IPS-15b (cell line): ENCODE measurements at regions not wholly inside any gene's neighbourhood (a gene's known extent, or its start where the extent isn't known, plus 50 kb on each side); places are given as distances from the start of the nearest gene placed in this dataset.

Source experiments
- H3K27me3 ChIP-seq: one replicate; pipeline ENCODE4 v1.6.1; 2013; ENCODE audit warnings: low read length; ENCODE audit not compliant: control insufficient read depth, insufficient read depth
- H3K36me3 ChIP-seq: one replicate; pipeline ENCODE4 v1.6.1; 2013; ENCODE audit warnings: low read length; ENCODE audit not compliant: control insufficient read depth, insufficient read depth
- H3K4me1 ChIP-seq: one replicate; pipeline ENCODE4 v1.6.1; 2013; ENCODE audit warnings: mild to moderate bottlenecking, low read length; ENCODE audit not compliant: control insufficient read depth, insufficient read depth
- H3K4me3 ChIP-seq: one replicate; pipeline ENCODE4 v1.5.1; 2013; ENCODE audit warnings: low read depth, low read length
- H3K9ac ChIP-seq: one replicate; pipeline ENCODE4 v1.6.1; 2013; ENCODE audit warnings: low read depth, mild to moderate bottlenecking, low read length
- H3K9me3 ChIP-seq: one replicate; pipeline ENCODE4 v1.6.1; 2013; ENCODE audit warnings: mild to moderate bottlenecking, low read length; ENCODE audit not compliant: control insufficient read depth, insufficient read depth

DNA sequence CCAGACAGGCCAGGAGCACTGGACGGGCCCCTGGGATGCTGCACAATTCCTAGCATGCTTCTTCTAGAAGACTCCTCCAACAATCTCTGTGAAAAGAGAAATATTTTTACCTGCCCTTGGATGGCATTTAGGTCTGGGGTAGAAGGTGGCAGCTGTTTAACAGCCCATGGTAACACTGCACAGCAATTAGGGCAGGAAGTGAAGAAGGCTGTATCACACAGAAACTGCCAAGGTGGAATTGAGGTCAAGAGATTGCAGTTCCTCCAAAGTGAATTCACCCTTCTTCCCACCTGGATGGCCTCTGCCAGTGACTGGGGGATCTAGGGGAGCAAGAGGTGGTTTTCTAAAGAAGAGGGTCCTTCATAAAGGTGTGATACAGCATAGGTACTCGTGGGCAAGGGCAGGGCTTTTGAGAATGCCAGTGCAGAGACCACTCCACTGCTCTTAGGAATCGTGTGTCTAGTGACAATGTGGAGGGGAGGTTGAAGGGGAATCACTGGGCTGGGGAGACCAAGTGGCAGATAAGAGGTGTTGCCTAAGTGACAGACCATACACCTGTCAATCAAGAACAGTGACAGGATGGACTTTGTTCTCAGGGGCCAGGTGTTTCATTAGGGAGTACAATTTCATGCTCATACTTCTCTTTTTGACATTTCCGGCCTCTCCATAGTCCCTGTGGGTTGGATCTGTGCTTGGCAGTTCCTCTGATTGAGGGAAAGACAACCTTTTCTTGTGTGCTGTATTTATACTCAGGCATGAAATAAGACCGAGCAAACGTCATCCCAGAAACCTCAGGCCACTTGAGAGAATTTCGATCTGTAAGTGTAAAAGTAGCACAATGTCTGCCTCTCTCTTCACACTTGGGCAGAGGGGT, 83.5 kb upstream of the BCL6 start:
- no peaks in the 10 kb centered on the region for H3K27me3 ChIP-seq
- no peaks in the 10 kb centered on the region for H3K4me1 ChIP-seq
- H3K4me3 ChIP-seq, result no peak overlapping the region
- H3K9ac ChIP-seq, result no peak overlapping the region
- no peaks in the 10 kb centered on the region for H3K36me3 ChIP-seq
- no peaks in the 10 kb centered on the region for H3K9me3 ChIP-seq

DNA sequence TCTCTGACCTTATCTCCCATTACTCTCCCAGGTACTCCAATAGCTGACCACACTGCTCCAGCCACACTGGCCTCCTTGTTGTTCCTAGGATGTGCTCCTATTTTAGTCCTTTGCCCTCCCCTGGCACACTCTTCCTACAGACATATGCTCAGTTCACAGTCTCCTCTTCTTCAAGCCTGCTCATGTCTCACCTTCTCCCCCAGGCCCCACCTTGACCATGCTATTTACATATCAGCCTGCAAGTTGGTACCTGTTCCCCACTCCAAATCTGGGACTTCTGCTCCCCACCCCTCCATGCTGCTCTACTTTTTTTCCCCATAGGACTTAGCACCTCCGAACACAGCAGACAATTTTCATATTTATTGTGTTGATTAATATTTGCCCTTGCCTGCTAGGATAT, 84.9 kb upstream of the BCL6 start:
- Histone ChIP-seq H3K4me1 (no peaks in the 10 kb centered on the region), H3K4me3 (no peak overlapping the region), H3K9ac (no peak overlapping the region), H3K36me3 (no peaks in the 10 kb centered on the region), H3K9me3 (no peaks in the 10 kb centered on the region), H3K27me3 (no peaks in the 10 kb centered on the region)

DNA sequence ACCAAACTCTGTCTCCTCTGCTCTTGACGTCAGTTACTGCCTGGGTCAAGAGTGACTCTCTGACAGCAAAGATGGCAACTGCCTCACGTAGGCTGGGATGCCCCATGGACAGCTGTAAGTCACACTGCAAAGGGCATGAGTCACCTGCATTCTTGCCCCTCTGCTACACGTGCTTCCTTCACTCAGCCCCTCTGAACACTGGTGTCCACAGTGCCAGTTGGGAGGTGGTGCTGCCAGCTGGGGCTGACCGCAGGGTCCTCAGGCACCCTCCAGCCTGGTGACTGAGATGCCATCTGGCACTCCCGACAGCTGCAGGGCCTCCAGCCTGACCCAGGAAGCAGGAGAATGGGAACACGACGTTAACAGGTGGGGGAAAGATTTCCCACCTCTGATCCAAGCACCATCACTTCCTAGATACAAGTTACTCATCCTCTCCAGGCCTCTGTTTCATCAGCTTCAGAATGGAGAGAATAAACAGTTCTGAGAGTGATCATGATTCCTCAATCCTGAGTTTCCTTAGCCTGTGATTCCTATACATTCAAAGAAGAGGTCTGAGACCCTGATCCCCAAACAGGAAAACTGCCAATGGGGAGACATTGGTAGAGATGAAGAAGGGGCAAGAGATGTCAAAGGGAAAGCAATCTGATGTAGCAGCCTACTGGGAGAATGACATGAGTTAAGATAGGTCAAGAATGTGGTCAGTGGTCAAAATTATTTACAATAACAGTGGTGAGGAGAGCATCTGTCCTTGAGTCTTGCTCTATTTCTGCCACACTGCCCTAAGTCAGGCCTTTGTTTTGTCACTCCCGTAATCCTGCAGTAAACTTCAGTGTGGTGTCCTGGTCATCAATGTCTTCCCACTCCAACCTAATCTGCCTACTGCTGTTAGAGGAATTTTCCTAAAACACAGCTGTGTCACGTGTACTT, 86.1 kb upstream of the BCL6 start:
- Histone ChIP-seq H3K9me3 (no peaks in the 10 kb centered on the region), H3K4me1 (no peaks in the 10 kb centered on the region), H3K4me3 (no peak overlapping the region), H3K36me3 (no peaks in the 10 kb centered on the region), H3K9ac (no peak overlapping the region), H3K27me3 (no peaks in the 10 kb centered on the region)

DNA sequence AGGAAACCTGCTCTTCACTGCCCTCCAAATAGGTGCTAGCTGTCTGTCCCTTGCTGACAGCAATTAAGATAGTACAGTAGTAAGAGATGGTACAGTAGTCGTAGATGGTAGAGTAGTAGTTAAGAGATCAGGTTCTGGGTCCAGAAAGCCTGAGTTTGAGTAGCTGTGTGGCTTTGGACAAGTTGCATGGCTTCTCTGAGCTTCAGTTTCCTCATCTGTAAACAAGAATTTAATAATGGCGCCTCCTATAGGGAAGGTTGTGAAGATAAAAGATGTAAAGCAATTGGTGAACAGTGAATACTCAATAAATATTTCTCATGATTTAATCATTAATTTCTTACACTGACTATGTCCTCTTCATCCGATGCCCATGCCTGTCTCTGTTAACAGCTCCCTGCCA, 86.9 kb upstream of the BCL6 start:
- H3K9me3 ChIP-seq, result no peaks in the 10 kb centered on the region
- no peaks in the 10 kb centered on the region for H3K36me3 ChIP-seq
- H3K4me1 ChIP-seq, result no peaks in the 10 kb centered on the region
- H3K27me3 ChIP-seq, result no peaks in the 10 kb centered on the region
- no peak overlapping the region for H3K4me3 ChIP-seq
- H3K9ac ChIP-seq, result no peak overlapping the region

DNA sequence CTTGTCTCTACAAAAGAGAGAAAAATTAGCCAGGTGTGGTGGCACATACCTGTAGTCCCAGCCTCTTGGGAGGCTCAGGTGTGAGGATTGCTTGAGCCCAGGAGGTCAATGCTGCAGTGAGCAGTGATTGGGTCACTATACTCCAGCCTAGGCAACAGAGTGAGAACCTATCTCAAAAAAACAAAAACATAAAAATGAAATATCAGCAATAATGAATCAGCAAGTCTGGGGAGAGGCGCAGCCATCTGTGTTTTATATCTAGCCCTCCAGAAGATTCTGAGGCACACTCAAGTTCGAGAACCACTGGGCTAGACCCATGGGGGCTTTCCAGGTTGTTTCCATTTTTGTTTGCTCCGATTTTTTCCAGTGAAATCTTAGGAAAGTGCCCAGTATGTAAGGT, 88.1 kb upstream of the BCL6 start:
- no peaks in the 10 kb centered on the region for H3K9me3 ChIP-seq
- no peak overlapping the region for H3K9ac ChIP-seq
- H3K36me3 ChIP-seq, result no peaks in the 10 kb centered on the region
- no peak overlapping the region for H3K4me3 ChIP-seq
- H3K27me3 ChIP-seq, result no peaks in the 10 kb centered on the region
- no peaks in the 10 kb centered on the region for H3K4me1 ChIP-seq

DNA sequence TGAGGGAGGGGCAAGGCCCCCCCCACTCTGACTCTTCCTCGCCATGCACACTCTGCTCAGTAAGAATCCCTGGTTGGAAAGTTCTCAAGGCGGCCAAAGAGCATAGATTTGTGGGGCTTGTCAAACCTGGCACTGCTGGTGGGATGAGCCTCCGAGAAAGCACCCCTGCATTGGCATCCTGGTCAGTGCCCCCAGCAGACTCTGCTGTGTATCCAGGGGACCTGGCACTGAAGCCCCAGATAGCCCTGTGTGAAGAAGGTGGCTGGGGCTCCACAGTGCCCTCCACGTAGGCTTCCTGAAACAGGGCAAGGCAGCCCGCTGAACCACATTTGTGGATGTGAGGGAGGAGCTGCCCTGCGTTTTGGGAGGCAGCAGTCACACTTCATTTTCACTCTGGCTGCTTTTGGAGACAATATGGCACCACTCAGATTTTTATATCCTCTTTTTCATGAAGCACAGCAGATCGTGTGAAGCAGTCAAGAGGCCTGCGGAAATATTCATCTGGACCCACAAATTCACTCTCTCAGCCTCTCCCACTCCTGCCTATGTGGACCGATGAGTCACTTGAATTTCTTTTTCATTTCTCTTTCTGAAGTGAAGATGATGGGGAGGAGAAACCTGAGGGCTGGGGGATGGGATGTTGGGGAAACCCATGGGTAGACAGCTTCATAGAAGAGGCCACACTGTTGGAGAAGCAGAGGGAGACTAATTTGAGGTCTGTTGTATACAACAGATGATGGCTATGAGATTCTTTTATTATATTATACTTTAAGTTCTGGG, 88.7 kb upstream of the BCL6 start:
- Histone ChIP-seq H3K4me3 (no peak overlapping the region), H3K36me3 (no peaks in the 10 kb centered on the region), H3K9ac (no peak overlapping the region), H3K27me3 (no peaks in the 10 kb centered on the region), H3K9me3 (no peaks in the 10 kb centered on the region), H3K4me1 (no peaks in the 10 kb centered on the region)

DNA sequence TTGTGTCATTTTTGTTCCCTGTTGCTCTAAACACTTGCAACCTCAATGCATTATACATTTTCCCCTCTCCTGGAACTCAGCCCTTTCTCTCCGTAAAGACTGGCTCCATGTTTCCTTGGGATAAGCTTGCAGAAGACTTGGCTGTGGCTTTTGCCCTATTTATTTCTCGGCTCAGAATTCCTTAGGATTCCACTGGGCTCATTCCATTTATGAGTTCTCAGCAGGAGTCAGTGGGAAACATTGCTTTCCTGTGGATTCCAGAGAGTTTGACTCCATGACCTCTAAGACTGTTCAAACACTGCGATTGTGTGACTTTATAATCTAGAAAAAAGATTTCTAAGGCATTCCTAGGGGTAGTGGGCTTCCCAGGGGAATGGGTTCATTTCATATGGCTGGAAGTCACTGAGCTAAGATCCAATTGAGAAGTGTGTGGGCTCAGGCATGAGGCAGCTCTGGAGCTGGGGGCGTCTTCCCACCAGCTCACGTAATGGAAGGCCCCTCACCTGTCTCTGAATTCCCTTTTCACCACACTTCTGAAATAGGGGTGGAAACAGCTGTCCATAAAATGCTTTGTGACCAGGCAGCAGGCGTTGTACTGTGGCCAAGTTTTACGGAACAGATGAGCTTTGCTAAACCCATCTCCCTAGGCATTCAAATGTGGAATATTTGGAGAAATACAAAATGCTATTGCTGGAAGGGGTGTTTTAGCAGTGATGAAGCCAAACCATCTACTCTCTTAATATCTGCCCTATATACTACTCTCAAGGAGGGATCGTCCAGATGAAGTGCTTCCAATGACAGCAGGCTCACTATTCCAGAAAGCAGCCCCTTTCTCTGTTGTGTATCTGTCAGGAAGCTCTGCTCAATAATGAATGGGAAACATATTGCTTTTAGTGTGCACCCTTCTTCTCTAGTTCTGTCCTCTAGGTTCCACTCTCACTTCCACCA, 91.8 kb upstream of the BCL6 start:
- H3K27me3 ChIP-seq, result no peaks in the 10 kb centered on the region
- no peaks in the 10 kb centered on the region for H3K36me3 ChIP-seq
- no peaks in the 10 kb centered on the region for H3K4me1 ChIP-seq
- no peak overlapping the region for H3K9ac ChIP-seq
- H3K9me3 ChIP-seq, result no peaks in the 10 kb centered on the region
- no peak overlapping the region for H3K4me3 ChIP-seq

DNA sequence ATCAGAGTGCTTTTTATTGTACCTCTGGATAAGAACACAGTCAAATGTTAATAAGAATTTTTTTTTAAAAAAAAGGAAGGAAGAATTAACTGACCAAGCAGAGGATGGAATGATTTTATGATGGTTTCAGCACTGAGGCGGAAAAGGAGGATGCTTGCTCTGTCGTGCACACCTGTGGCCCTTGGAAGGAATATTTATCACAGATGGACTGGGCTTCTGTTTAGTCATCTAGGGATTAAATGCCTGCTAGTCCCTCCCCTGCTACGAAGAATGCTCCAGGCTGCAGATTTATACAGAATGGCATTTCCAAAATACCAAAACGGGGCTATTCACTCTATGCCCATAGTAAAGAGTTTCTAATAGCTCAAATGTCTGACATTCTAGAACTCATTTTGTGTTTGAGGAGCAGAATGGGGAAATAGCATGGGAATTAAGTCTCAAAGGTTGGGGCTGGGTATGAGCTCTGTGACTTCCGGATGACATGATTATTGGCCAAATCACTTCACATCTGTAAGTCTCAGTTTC, 92.8 kb upstream of the BCL6 start:
- H3K4me3 ChIP-seq, result no peak overlapping the region
- no peaks in the 10 kb centered on the region for H3K36me3 ChIP-seq
- no peaks in the 10 kb centered on the region for H3K4me1 ChIP-seq
- no peaks in the 10 kb centered on the region for H3K9me3 ChIP-seq
- no peak overlapping the region for H3K9ac ChIP-seq
- no peaks in the 10 kb centered on the region for H3K27me3 ChIP-seq

DNA sequence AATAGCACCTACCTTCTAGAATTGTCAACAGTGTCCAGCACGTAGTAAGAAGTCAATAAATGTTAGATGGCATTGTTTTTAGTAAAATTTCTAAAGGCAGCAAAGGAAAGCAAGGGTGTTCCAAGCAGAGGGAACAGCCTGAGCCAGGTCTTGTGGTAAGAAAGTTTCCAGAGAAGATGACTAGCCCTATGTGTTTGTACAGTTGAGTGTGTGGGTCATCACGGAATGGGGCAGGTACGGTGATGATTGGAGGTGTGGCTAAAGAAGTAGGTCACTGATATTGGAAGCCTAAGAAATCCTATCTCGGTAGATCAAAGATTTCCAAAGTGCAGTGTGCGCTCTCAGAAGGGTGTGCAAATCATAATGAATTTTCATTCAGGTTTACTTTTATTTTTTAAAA, 94.2 kb upstream of the BCL6 start:
- Histone ChIP-seq H3K9me3 (no peaks in the 10 kb centered on the region), H3K36me3 (no peaks in the 10 kb centered on the region), H3K4me3 (no peak overlapping the region), H3K27me3 (no peaks in the 10 kb centered on the region), H3K9ac (no peak overlapping the region), H3K4me1 (no peaks in the 10 kb centered on the region)

DNA sequence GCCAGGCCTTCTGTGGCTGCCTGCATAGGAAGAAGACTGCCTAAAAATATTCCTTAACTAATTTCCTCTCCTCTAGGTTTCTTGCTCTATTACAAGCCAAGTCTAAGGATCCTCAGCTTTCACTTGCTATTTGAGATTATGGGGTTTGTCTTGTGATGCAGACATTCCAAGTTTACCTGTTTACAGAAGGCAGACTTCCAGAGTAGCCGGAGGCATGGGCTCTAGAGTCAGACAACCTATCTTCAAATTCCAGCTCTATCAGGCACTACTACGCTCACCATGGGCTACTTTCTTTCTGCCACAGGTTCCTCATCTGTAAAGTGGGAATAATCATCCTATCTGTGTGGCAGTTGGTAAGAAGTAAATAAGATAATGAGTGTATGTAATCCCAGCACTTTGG, 95.6 kb upstream of the BCL6 start:
- Histone ChIP-seq H3K27me3 (no peaks in the 10 kb centered on the region), H3K36me3 (no peaks in the 10 kb centered on the region), H3K9ac (no peak overlapping the region), H3K4me1 (no peaks in the 10 kb centered on the region), H3K9me3 (no peaks in the 10 kb centered on the region), H3K4me3 (no peak overlapping the region)
